ENCODE measurements at regions not wholly inside any gene's neighbourhood (a gene's known extent, or its start where the extent isn't known, plus 50 kb on each side); places are given as distances from the start of the nearest gene placed in this dataset.

DNA sequence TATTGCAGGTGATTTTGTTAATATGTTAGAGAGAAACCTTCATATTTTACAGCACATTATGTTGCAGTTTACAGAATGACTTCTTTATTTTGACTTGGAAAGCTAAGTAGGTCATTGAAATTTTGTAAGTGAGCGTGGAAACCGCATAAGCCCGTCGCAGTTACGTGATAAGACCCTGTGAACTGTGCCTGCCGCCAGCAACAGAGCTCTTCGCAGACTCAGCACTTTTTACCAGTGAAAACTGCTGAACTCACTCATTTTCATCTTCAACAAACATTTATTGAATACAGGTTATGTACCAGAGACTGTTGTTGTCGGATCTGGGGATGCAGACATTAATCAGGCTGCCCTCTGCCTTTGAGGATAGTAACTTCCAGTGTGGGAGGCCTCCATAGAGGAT, 355.7 kb downstream of the HS3ST1 start:
- DNase-seq, result no peak
- no peaks in the 10 kb centered on the region for H4K20me1 ChIP-seq (ENCODE audit: insufficient read depth, low read length)
- no peaks in the 10 kb centered on the region for H3K4me1 ChIP-seq (ENCODE audit: insufficient read depth, low read length)
- H3K9me3 ChIP-seq (ENCODE audit: insufficient read depth, low read length, severe bottlenecking), result no peaks in the 10 kb centered on the region
- no peak for TF ChIP-seq EZH2 (IDR thresholded peaks at IDR 0.05; ENCODE audit: borderline replicate concordance, low read depth, low read length, severe bottlenecking)
- TF ChIP-seq, protein P1, sequence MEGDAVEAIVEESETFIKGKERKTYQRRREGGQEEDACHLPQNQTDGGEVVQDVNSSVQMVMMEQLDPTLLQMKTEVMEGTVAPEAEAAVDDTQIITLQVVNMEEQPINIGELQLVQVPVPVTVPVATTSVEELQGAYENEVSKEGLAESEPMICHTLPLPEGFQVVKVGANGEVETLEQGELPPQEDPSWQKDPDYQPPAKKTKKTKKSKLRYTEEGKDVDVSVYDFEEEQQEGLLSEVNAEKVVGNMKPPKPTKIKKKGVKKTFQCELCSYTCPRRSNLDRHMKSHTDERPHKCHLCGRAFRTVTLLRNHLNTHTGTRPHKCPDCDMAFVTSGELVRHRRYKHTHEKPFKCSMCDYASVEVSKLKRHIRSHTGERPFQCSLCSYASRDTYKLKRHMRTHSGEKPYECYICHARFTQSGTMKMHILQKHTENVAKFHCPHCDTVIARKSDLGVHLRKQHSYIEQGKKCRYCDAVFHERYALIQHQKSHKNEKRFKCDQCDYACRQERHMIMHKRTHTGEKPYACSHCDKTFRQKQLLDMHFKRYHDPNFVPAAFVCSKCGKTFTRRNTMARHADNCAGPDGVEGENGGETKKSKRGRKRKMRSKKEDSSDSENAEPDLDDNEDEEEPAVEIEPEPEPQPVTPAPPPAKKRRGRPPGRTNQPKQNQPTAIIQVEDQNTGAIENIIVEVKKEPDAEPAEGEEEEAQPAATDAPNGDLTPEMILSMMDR (IDR thresholded peaks at IDR 0.05; ENCODE audit: borderline replicate concordance, extremely low read depth, low read length, poor library complexity, severe bottlenecking), result no peak
- ATAC-seq (ENCODE audit: insufficient read depth, low read depth), result no peak
- H3K9ac ChIP-seq (ENCODE audit: low read depth, low read length), result no peak overlapping the region
- no peak overlapping the region for H2AFZ ChIP-seq (ENCODE audit: low read depth, low read length)
- no peaks in the 10 kb centered on the region for H3K36me3 ChIP-seq (ENCODE audit: insufficient read depth, low read length)
- no peak overlapping the region for H3K4me3 ChIP-seq (ENCODE audit: low read depth in 1 of 2, low read length in 2 of 2)
- no peak overlapping the region for H3K27ac ChIP-seq (ENCODE audit: low read length)
- H3K4me2 ChIP-seq (ENCODE audit: insufficient read depth, low read length), result no peak overlapping the region
- no peaks in the 10 kb centered on the region for H3K27me3 ChIP-seq (ENCODE audit: insufficient read depth, low read length, poor library complexity)
- H3K79me2 ChIP-seq (ENCODE audit: insufficient read depth, low read length), result no peaks in the 10 kb centered on the region

DNA sequence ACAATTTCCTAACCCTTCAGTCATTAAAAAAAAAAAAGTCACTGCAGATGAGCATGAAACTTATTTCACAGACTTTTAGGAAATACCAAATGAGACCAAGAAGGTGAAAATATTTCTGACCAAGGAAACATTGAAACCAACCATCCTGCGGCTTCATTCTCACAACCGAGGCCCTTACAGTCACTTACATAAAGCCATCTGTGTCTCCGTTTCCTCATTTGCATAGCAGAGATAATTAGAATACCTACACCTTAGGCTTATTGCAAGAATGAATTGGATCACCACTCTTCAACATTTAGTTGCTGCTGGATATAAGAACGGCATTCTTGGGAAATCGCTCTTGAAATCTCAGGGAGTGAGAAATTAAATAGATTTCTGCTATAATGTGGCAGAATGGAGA, 356.2 kb downstream of the HS3ST1 start:
- Histone ChIP-seq H3K79me2 (ENCODE audit: insufficient read depth, low read length) (no peaks in the 10 kb centered on the region), H3K27me3 (ENCODE audit: insufficient read depth, low read length, poor library complexity) (no peaks in the 10 kb centered on the region), H3K4me3 (ENCODE audit: low read depth in 1 of 2, low read length in 2 of 2) (no peak overlapping the region), H3K4me2 (ENCODE audit: insufficient read depth, low read length) (no peak overlapping the region), H4K20me1 (ENCODE audit: insufficient read depth, low read length) (no peaks in the 10 kb centered on the region), H3K36me3 (ENCODE audit: insufficient read depth, low read length) (no peaks in the 10 kb centered on the region), H3K9ac (ENCODE audit: low read depth, low read length) (no peak overlapping the region), H3K4me1 (ENCODE audit: insufficient read depth, low read length) (no peaks in the 10 kb centered on the region), H3K9me3 (ENCODE audit: insufficient read depth, low read length, severe bottlenecking) (no peaks in the 10 kb centered on the region), H2AFZ (ENCODE audit: low read depth, low read length) (no peak overlapping the region), H3K27ac (ENCODE audit: low read length) (no peak overlapping the region)
- DNase-seq, result no peak
- TF ChIP-seq, protein P1 (IDR thresholded peaks at IDR 0.05; ENCODE audit: borderline replicate concordance, extremely low read depth, low read length, poor library complexity, severe bottlenecking), result no peak
- no peak for TF ChIP-seq EZH2 (IDR thresholded peaks at IDR 0.05; ENCODE audit: borderline replicate concordance, low read depth, low read length, severe bottlenecking)
- no peak for ATAC-seq (ENCODE audit: insufficient read depth, low read depth)

DNA sequence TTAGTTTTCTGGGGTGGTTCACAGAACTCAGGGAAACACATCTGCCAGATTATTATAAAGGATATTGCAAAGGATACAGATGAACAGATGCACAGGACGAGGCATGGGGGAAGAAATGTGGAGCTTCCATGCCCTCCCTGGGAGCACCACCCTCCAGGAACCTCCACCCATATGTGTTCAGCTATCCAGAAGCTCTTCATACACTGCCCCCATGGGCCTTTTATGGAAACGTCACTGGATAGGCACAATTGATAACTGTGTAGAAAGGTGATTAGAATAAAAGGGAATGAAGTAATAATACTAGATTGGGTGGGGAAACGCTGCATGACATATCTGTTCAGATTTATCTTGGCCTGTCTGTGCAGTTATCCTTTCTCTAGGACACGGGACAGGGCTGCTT, 357.9 kb downstream of the HS3ST1 start:
- no peaks in the 10 kb centered on the region for H3K4me1 ChIP-seq (ENCODE audit: insufficient read depth, low read length)
- H3K36me3 ChIP-seq (ENCODE audit: insufficient read depth, low read length), result no peaks in the 10 kb centered on the region
- no peaks in the 10 kb centered on the region for H3K9me3 ChIP-seq (ENCODE audit: insufficient read depth, low read length, severe bottlenecking)
- no peak overlapping the region for H2AFZ ChIP-seq (ENCODE audit: low read depth, low read length)
- no peaks in the 10 kb centered on the region for H3K27me3 ChIP-seq (ENCODE audit: insufficient read depth, low read length, poor library complexity)
- ATAC-seq (ENCODE audit: insufficient read depth, low read depth), result no peak
- H3K4me2 ChIP-seq (ENCODE audit: insufficient read depth, low read length), result no peak overlapping the region
- H3K27ac ChIP-seq (ENCODE audit: low read length), result no peak overlapping the region
- H3K4me3 ChIP-seq (ENCODE audit: low read depth in 1 of 2, low read length in 2 of 2), result no peak overlapping the region
- H3K9ac ChIP-seq (ENCODE audit: low read depth, low read length), result no peak overlapping the region
- H3K79me2 ChIP-seq (ENCODE audit: insufficient read depth, low read length), result no peaks in the 10 kb centered on the region
- H4K20me1 ChIP-seq (ENCODE audit: insufficient read depth, low read length), result no peaks in the 10 kb centered on the region
- DNase-seq, result no peak
- TF ChIP-seq EZH2 (IDR thresholded peaks at IDR 0.05; ENCODE audit: borderline replicate concordance, low read depth, low read length, severe bottlenecking), result no peak
- TF ChIP-seq, protein P1 (IDR thresholded peaks at IDR 0.05; ENCODE audit: borderline replicate concordance, extremely low read depth, low read length, poor library complexity, severe bottlenecking), result no peak

Measured in DND-41 (cell line).